HG03196 (cell line): ENCODE measurements at regions not wholly inside any gene's neighbourhood (a gene's known extent, or its start where the extent isn't known, plus 50 kb on each side); places are given as distances from the start of the nearest gene placed in this dataset.
"Not testable (repeated sequence)": the region's sequence is repeated elsewhere in the genome, so short reads cannot be mapped to it uniquely, and the experiment has no call there.

Source experiments
- ATAC-seq: cut with Tn5 transposase; IDR thresholded peaks from one replicate; pipeline ENCODE4 v1.9.1; 2021; ENCODE audit not compliant: unreplicated experiment

- ATAC-seq: no peak
Measured at GRCh38 chr6:9083108-9083507, 647.8 kb upstream of the SLC35B3 start.

- no peak for ATAC-seq
Measured at GRCh38 chr6:9066726-9067125, 631.4 kb upstream of the SLC35B3 start.

GRCh38 chr6:9064156-9064555 lies 628.8 kb upstream of the SLC35B3 start:
- ATAC-seq: no peak

GRCh38 chr6:9062596-9062995 lies 627.3 kb upstream of the SLC35B3 start:
- ATAC-seq: no peak

- ATAC-seq: no peak
Measured at GRCh38 chr6:9057937-9058336, 622.6 kb upstream of the SLC35B3 start.

- ATAC-seq: no peak
Measured at GRCh38 chr6:9056556-9056955, 621.2 kb upstream of the SLC35B3 start.

GRCh38 chr6:9044426-9044825 lies 609.1 kb upstream of the SLC35B3 start:
- ATAC-seq: no peak

- no peak for ATAC-seq
Measured at GRCh38 chr6:9040718-9041117, 605.4 kb upstream of the SLC35B3 start.

GRCh38 chr6:9039258-9039657 lies 603.9 kb upstream of the SLC35B3 start:
- no peak for ATAC-seq

GRCh38 chr6:9028086-9028485 lies 592.7 kb upstream of the SLC35B3 start:
- ATAC-seq: no peak

- no peak for ATAC-seq
Measured at GRCh38 chr6:9025796-9026394, 590.5 kb upstream of the SLC35B3 start.

- no peak for ATAC-seq
Measured at GRCh38 chr6:9025228-9025627, 589.9 kb upstream of the SLC35B3 start.

- ATAC-seq: not testable (repeated sequence)
Measured at GRCh38 chr6:9024246-9024645, 588.9 kb upstream of the SLC35B3 start.

- no peak for ATAC-seq
Measured at GRCh38 chr6:9020001-9020400, 584.7 kb upstream of the SLC35B3 start.

- ATAC-seq: no peak
Measured at GRCh38 chr6:9009931-9010330, 574.6 kb upstream of the SLC35B3 start.

- ATAC-seq: no peak
Measured at GRCh38 chr6:9007027-9007426, 571.7 kb upstream of the SLC35B3 start.

GRCh38 chr6:9002833-9003232 lies 567.5 kb upstream of the SLC35B3 start:
- no peak for ATAC-seq

- ATAC-seq: no peak
Measured at GRCh38 chr6:8995156-8995555, 559.8 kb upstream of the SLC35B3 start.

- no peak for ATAC-seq
Measured at GRCh38 chr6:8993111-8993510, 557.8 kb upstream of the SLC35B3 start.

- ATAC-seq: no peak
Measured at GRCh38 chr6:8991844-8992243, 556.5 kb upstream of the SLC35B3 start.

- no peak for ATAC-seq
Measured at GRCh38 chr6:8990075-8990474, 554.7 kb upstream of the SLC35B3 start.

GRCh38 chr6:8983202-8983688 lies 547.9 kb upstream of the SLC35B3 start:
- peak; percentile 97 for ATAC-seq

- ATAC-seq: no peak
Measured at GRCh38 chr6:8982668-8983067, 547.3 kb upstream of the SLC35B3 start.
